ENCODE measurements at regions not wholly inside any gene's neighbourhood (a gene's known extent, or its start where the extent isn't known, plus 50 kb on each side); places are given as distances from the start of the nearest gene placed in this dataset.

- TF ChIP-seq CTCF (IDR thresholded peaks at IDR 0.05; ENCODE audit: poor library complexity, severe bottlenecking) (no peak), RAD21 (conservative IDR thresholded peaks at IDR 0.05) (no peak), EP300 (conservative IDR thresholded peaks at IDR 0.05; ENCODE audit: poor library complexity, severe bottlenecking) (no peak)
Measured at GRCh38 chr17:79425686-79426085, 185.2 kb downstream of the RBFOX3 start.

Measured in neural cell (in vitro differentiated cells).